GM19455 (cell line): ENCODE measurements at regions not wholly inside any gene's neighbourhood (a gene's known extent, or its start where the extent isn't known, plus 50 kb on each side); places are given as distances from the start of the nearest gene placed in this dataset.

Experiments used
- ATAC-seq: cut with Tn5 transposase; IDR thresholded peaks from one replicate; pipeline ENCODE4 v1.9.1; 2021; ENCODE audit not compliant: unreplicated experiment

- ATAC-seq: no peak
Observed at GRCh38 chr12:89117448-89118034, 234.8 kb downstream of the DUSP6 start.

DNA sequence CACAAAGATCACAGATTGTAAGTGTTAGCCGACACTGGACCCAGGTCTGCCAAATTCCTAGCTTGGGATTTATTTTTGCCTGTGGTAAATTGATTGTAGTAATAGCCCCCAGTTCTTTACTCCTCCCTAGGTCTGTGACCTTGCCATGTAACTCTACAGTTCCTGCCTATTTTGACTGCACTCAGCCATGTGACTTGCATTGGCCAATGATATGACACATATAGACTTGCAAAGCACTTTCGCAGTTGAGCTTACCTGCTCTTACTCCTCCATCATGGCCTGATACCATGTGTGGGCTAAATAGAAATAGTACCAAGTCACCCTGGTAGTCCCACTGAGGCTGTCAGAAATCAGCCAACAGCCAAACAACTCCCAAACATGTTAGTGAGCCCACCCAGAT is 240.3 kb downstream of the DUSP6 start:
- ATAC-seq: no peak

GRCh38 chr12:89108265-89108664 is 244.0 kb downstream of the DUSP6 start:
- ATAC-seq: no peak

- no peak for ATAC-seq
Observed at GRCh38 chr12:89106950-89107349, 245.4 kb downstream of the DUSP6 start.

GRCh38 chr12:89105243-89105642 is 247.1 kb downstream of the DUSP6 start:
- ATAC-seq: no peak

DNA sequence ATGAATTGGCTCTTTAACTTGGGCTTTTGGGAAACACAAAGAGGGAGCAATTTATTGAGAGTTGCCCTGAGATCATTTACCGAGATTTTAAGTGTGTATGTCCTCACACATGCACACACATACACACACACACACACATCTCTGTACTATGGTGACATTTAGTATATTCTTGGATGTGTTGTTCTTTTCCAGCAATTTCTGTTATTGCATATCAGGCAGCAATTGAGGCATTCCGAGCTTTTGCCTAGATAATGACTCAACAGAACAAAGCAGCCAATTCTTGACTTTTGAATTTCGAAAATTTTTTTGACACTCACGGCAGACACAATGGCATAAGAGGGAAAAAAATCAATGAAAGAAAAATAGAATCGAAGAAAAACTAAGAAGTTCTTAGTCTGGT is 248.5 kb downstream of the DUSP6 start:
- ATAC-seq: no peak

- ATAC-seq: no peak
Observed at GRCh38 chr12:89101440-89101839, 250.9 kb downstream of the DUSP6 start.

DNA sequence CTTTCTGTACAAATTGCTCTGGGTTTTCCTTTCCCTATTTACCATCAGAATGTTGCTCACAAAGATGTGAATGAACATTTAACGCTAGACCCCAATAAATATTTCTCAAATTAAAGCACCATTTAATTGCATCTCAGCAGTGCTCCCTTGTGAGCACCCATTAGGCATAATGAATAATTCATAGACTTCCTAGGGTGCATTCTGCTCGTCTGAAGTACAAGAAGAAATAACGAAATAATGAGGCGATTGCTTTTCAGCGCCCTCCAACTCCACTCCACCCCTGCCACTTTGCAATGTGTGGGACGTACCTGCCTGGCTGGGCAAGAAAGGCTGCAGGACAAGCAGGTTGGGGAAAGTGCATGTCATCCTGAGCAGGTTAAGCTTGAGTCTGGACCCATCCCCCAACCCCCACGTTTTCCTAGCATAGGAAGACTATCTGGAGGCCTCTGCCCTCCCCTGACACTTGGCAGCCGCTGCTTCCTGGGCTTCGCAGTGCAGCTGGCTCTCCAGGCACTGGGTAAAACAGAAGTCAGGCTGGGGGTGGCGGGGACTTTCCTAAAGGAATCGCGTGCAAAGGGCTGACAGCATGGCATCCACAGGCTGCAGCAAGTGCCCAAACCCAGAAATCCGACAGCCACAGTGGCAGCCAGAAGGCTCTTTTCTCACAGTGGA is 253.7 kb downstream of the DUSP6 start:
- no peak for ATAC-seq

DNA sequence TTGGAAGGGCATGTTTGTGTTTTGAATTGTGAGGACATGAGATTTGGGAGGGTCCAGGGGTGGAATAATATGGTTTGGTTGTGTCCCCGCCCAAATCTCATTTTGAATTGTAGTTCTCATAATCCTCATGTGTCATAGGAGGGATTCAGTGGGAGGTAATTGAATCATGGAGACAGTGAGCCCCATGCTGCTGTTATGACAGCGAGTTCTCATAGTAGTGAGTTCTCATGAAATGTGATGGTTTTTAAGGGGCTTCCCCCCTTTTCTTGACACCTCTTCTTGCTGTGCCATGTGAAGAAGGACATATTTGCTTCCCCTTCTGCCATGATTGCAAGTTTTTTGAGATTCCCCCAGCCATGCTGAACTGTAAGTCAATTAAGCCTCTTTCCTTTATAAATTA is 260.0 kb downstream of the DUSP6 start:
- no peak for ATAC-seq

DNA sequence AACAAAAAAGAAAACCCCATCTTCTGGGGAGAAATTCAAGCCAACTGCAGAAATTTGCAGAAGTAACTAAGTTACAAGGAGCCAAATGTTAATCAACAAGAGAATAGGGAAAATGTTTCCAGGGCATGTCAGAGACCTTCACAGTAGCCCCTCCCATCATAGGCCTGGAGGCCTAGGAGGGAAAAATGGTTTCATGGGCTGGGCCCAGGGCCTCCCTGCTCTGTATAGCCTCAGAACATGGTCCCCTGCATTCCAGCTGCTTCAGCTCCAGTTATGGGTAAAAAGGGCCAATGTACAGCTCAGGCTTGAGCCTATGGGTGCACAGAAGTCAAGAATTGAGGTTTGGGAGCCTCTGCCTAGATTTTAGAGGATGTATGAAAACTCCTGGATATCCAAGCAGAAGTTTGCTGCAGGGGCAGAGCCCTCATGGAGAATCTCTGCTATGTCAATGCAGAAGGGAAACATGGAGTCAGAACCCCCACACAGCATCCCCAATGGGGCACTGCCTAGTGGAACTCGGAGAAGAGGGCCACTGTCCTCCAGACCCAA is 260.9 kb downstream of the DUSP6 start:
- no peak for ATAC-seq

- ATAC-seq: no peak
Observed at GRCh38 chr12:89089264-89089663, 263.0 kb downstream of the DUSP6 start.

DNA sequence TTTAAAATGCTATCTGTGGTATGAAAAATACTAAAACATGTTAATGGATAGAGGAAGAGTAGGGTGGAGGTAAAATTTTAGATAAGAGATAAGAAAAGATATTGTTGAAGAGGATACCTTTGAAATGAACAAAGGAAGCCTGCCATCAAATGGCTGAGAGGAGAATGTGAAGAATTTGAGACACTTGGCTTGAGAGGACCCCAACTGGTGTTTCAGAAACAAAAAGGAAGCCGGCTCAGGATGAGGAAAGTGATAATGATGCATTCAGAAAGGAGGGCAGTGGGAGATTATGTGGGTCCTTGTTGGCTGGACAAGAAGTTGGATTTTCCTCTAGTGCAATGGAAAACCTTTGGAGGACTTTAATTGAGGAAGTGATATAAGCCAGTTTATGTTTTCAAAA is 264.4 kb downstream of the DUSP6 start:
- no peak for ATAC-seq

DNA sequence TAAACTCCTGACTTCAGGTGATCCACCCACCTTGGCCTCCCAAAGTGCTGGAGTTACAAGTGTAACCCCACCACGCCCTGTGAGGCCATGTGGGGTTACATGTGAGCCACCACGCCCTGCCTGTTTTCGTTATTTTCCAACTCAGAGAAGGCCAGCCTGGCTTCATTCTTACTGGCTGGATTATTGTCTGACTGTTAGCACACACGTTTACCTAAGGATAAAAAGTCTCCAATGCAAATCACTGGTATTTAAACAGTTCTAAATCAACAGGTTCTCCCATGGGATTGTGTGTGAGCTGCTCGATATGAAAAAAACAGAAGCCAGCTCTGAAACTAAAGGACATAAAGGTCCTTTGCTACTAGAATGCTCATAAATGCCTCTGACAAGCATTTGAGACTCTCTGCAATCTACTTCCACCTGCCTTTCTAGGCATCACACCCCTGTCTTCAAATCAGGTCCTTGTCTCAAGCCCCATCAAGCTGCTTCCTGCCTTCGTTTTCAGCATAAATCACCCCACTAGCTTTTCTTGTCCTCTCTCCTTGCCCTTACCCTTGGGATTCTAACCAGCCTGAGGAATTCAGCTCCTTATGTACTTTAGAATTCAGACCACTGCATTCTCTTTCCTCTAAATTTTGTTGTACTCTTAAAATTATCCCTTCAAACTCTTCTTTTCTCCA is 265.0 kb downstream of the DUSP6 start:
- no peak for ATAC-seq

GRCh38 chr12:89085421-89085820 is 266.9 kb downstream of the DUSP6 start:
- ATAC-seq: no peak

- ATAC-seq: no peak
Observed at GRCh38 chr12:89084751-89085150, 267.6 kb downstream of the DUSP6 start.

DNA sequence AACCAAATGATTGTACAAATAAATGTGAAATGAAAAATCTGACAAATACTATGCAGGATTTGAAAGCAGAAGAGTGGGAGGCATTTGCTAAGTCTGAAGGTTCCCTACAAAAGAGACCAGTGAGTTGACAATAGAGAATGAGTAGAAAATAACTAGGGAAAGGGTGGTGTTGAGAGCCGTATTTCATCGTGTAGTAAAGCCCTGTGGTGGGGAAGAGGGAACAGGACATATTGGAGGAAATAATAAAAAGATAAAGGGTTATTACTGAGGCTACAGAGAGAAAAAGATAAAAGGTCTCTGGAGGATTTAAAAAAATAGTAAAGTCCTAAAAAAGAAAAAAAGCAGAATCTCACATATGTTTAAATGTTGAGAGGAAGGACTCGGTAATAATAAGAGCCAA is 268.8 kb downstream of the DUSP6 start:
- no peak for ATAC-seq

GRCh38 chr12:89082370-89082753 is 269.9 kb downstream of the DUSP6 start:
- no peak for ATAC-seq

- ATAC-seq: no peak
Observed at GRCh38 chr12:89081719-89082369, 270.5 kb downstream of the DUSP6 start.

- no peak for ATAC-seq
Observed at GRCh38 chr12:89080793-89081465, 271.4 kb downstream of the DUSP6 start.

- ATAC-seq: no peak
Observed at GRCh38 chr12:89075880-89076540, 276.3 kb downstream of the DUSP6 start.

GRCh38 chr12:89073659-89074058 is 278.6 kb downstream of the DUSP6 start:
- no peak for ATAC-seq
